ENCODE measurements at regions not wholly inside any gene's neighbourhood (a gene's known extent, or its start where the extent isn't known, plus 50 kb on each side); places are given as distances from the start of the nearest gene placed in this dataset.

- Histone ChIP-seq H4K20me1 (ENCODE audit: low read depth, low read length) (no peaks in the 10 kb centered on the region), H3K9ac (ENCODE audit: low read length) (no peak overlapping the region), H3K36me3 (ENCODE audit: low read length) (no peaks in the 10 kb centered on the region), H2AFZ (ENCODE audit: low read depth, low read length, severe bottlenecking) (no peak overlapping the region), H3K27me3 (ENCODE audit: low read length) (no peaks in the 10 kb centered on the region), H3K79me2 (ENCODE audit: insufficient read depth, low read length) (no peaks in the 10 kb centered on the region), H3K4me2 (ENCODE audit: low read depth, low read length, poor library complexity, severe bottlenecking) (no peak overlapping the region), H3K9me3 (ENCODE audit: insufficient read depth, low read length) (no peaks in the 10 kb centered on the region), H3F3A (ENCODE audit: insufficient read depth) (no peaks in the 10 kb centered on the region), H3K9me2 (replicated peaks; ENCODE audit: insufficient read depth, low read length) (no peaks in the 10 kb centered on the region), H3K4me3 (ENCODE audit: insufficient read depth, low read length, poor library complexity, severe bottlenecking) (no peak overlapping the region), H3K27ac (ENCODE audit: low read depth, low read length) (no peak overlapping the region)
- TF ChIP-seq CTCF (IDR thresholded peaks at IDR 0.05; ENCODE audit: insufficient read depth, low read length, poor library complexity, severe bottlenecking) (no peak), EZH2phosphoT487 (conservative IDR thresholded peaks at IDR 0.05; ENCODE audit: low read length) (no peak)
Measured at GRCh38 chr9:74032421-74032820, 464.7 kb upstream of the RORB start.

- Histone ChIP-seq H3K9me2 (replicated peaks; ENCODE audit: insufficient read depth, low read length) (no peaks in the 10 kb centered on the region), H3K27me3 (ENCODE audit: low read length) (no peaks in the 10 kb centered on the region), H4K20me1 (ENCODE audit: low read depth, low read length) (no peaks in the 10 kb centered on the region), H3F3A (ENCODE audit: insufficient read depth) (no peaks in the 10 kb centered on the region), H3K79me2 (ENCODE audit: insufficient read depth, low read length) (no peaks in the 10 kb centered on the region), H2AFZ (ENCODE audit: low read depth, low read length, severe bottlenecking) (no peak overlapping the region), H3K4me2 (ENCODE audit: low read depth, low read length, poor library complexity, severe bottlenecking) (no peak overlapping the region), H3K36me3 (ENCODE audit: low read length) (no peaks in the 10 kb centered on the region), H3K9me3 (ENCODE audit: insufficient read depth, low read length) (no peaks in the 10 kb centered on the region), H3K4me3 (ENCODE audit: insufficient read depth, low read length, poor library complexity, severe bottlenecking) (no peak overlapping the region), H3K27ac (ENCODE audit: low read depth, low read length) (no peak overlapping the region), H3K9ac (ENCODE audit: low read length) (no peak overlapping the region)
- TF ChIP-seq EZH2phosphoT487 (conservative IDR thresholded peaks at IDR 0.05; ENCODE audit: low read length) (no peak), CTCF (IDR thresholded peaks at IDR 0.05; ENCODE audit: insufficient read depth, low read length, poor library complexity, severe bottlenecking) (no peak)
Measured at GRCh38 chr9:74035786-74036185, 461.3 kb upstream of the RORB start.

- Histone ChIP-seq H3K36me3 (ENCODE audit: low read length) (no peaks in the 10 kb centered on the region), H3K9me3 (ENCODE audit: insufficient read depth, low read length) (no peaks in the 10 kb centered on the region), H3K9me2 (replicated peaks; ENCODE audit: insufficient read depth, low read length) (no peaks in the 10 kb centered on the region), H3K4me3 (ENCODE audit: insufficient read depth, low read length, poor library complexity, severe bottlenecking) (no peak overlapping the region), H2AFZ (ENCODE audit: low read depth, low read length, severe bottlenecking) (no peak overlapping the region), H3K4me2 (ENCODE audit: low read depth, low read length, poor library complexity, severe bottlenecking) (no peak overlapping the region), H3K9ac (ENCODE audit: low read length) (no peak overlapping the region), H3K79me2 (ENCODE audit: insufficient read depth, low read length) (no peaks in the 10 kb centered on the region), H3F3A (ENCODE audit: insufficient read depth) (no peaks in the 10 kb centered on the region), H3K27ac (ENCODE audit: low read depth, low read length) (no peak overlapping the region), H4K20me1 (ENCODE audit: low read depth, low read length) (no peaks in the 10 kb centered on the region), H3K27me3 (ENCODE audit: low read length) (no peaks in the 10 kb centered on the region)
- TF ChIP-seq EZH2phosphoT487 (conservative IDR thresholded peaks at IDR 0.05; ENCODE audit: low read length) (no peak), CTCF (IDR thresholded peaks at IDR 0.05; ENCODE audit: insufficient read depth, low read length, poor library complexity, severe bottlenecking) (no peak)
Measured at GRCh38 chr9:74036549-74037231, 460.4 kb upstream of the RORB start.

All from SU-DHL-6 (cell line).